B cell (primary cell): ENCODE measurements at regions not wholly inside any gene's neighbourhood (a gene's known extent, or its start where the extent isn't known, plus 50 kb on each side); places are given as distances from the start of the nearest gene placed in this dataset.

Experiments used
- EZH2 ChIP-seq: IDR thresholded peaks from 2 replicates; pipeline ENCODE4 v1.6.1; 2012; ENCODE audit warnings: borderline replicate concordance, low read depth, mild to moderate bottlenecking, moderate library complexity, low read length; ENCODE audit not compliant: insufficient read depth, poor library complexity, severe bottlenecking
- TF ChIP-seq, protein P1 (sequence below): fragments of 200-600 bp; IDR thresholded peaks from one replicate; pipeline ENCODE4 v1.8.0; 2022; ENCODE audit warnings: antibody characterized with exemption, mild to moderate bottlenecking

DNA sequence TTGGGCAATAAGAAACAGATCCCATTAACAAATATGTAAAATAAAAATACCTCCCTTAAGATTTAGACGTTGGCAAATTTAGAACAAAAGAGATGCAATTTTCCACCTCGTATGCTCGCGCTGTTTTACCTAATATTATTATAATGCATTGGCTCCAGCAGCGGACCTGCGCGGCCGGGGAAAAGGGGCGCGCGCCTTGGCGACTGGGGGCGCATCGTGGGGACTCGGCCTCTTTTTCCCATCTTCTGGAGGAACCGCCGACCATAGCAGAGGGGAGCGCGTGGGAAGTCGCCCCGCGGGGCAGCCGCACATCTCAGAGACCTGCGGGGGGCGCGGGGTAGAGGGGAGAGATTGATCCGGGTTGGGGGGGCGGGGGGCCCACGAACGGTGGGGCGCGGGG is 139.4 kb upstream of the MKI67 start:
- TF ChIP-seq, protein P1, sequence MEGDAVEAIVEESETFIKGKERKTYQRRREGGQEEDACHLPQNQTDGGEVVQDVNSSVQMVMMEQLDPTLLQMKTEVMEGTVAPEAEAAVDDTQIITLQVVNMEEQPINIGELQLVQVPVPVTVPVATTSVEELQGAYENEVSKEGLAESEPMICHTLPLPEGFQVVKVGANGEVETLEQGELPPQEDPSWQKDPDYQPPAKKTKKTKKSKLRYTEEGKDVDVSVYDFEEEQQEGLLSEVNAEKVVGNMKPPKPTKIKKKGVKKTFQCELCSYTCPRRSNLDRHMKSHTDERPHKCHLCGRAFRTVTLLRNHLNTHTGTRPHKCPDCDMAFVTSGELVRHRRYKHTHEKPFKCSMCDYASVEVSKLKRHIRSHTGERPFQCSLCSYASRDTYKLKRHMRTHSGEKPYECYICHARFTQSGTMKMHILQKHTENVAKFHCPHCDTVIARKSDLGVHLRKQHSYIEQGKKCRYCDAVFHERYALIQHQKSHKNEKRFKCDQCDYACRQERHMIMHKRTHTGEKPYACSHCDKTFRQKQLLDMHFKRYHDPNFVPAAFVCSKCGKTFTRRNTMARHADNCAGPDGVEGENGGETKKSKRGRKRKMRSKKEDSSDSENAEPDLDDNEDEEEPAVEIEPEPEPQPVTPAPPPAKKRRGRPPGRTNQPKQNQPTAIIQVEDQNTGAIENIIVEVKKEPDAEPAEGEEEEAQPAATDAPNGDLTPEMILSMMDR, result no peak
- no peak for TF ChIP-seq EZH2
